OCI-LY1 (cell line): ENCODE measurements at regions not wholly inside any gene's neighbourhood (a gene's known extent, or its start where the extent isn't known, plus 50 kb on each side); places are given as distances from the start of the nearest gene placed in this dataset.

Experiments used
- H2AFZ ChIP-seq: fragments of 200-600 bp; sonication (generic), shearing (Covaris generic); 2 replicates; pipeline ENCODE4 v1.6.0; 2014; ENCODE audit warnings: antibody characterized with exemption, mild to moderate bottlenecking, low read length
- H3F3A ChIP-seq: fragments of 200-600 bp; sonication (generic), shearing (Covaris generic); 2 replicates; pipeline ENCODE4 v1.6.0; 2014; ENCODE audit warnings: mild to moderate bottlenecking, antibody characterized with exemption, low read length, moderate library complexity; ENCODE audit not compliant: insufficient read depth
- H3K27ac ChIP-seq: fragments of 200-600 bp; sonication (generic); 2 replicates; pipeline ENCODE4 v1.5.1; 2014; ENCODE audit warnings: low read length, mixed run types, mild to moderate bottlenecking, low read depth; ENCODE audit not compliant: poor library complexity, severe bottlenecking
- H3K27me3 ChIP-seq: fragments of 200-600 bp; sonication (generic); 2 replicates; pipeline ENCODE4 v1.6.0; 2014; ENCODE audit warnings: antibody characterized with exemption, mild to moderate bottlenecking, low read length, moderate library complexity; ENCODE audit not compliant: insufficient read depth
- H3K36me3 ChIP-seq: fragments of 200-600 bp; sonication (generic); 2 replicates; pipeline ENCODE4 v1.6.1; 2014; ENCODE audit warnings: mild to moderate bottlenecking, antibody characterized with exemption, low read length, moderate library complexity, mixed read lengths; ENCODE audit not compliant: insufficient read depth
- H3K4me1 ChIP-seq: fragments of 200-600 bp; sonication (generic); 2 replicates; pipeline ENCODE4 v1.5.1; 2014; ENCODE audit warnings: mild to moderate bottlenecking, low read length, moderate library complexity; ENCODE audit not compliant: insufficient read depth, severe bottlenecking
- H3K4me2 ChIP-seq: fragments of 200-600 bp; sonication (generic), shearing (Covaris generic); 2 replicates; pipeline ENCODE4 v1.6.1; 2014; ENCODE audit warnings: low read length
- H3K4me3 ChIP-seq: fragments of 200-600 bp; sonication (generic); 2 replicates; pipeline ENCODE4 v1.5.1; 2014; ENCODE audit warnings: low read length, low read depth, mild to moderate bottlenecking, mixed read lengths; ENCODE audit not compliant: poor library complexity, severe bottlenecking
- H3K79me2 ChIP-seq: fragments of 200-600 bp; shearing (Covaris generic); 2 replicates; pipeline ENCODE4 v1.6.1; 2016; ENCODE audit warnings: mixed run types, low read length, mixed read lengths; ENCODE audit not compliant: insufficient read depth
- H3K9ac ChIP-seq: fragments of 200-600 bp; sonication (generic), shearing (Covaris generic); 2 replicates; pipeline ENCODE4 v1.6.1; 2014; ENCODE audit warnings: mild to moderate bottlenecking, low read length, mixed read lengths
- H3K9me2 ChIP-seq: fragments of 200-600 bp; sonication (generic), shearing (Covaris generic); 2 replicates; pipeline ENCODE4 v1.6.1; 2014; ENCODE audit warnings: low read depth, mild to moderate bottlenecking, low read length, mixed read lengths
- H3K9me3 ChIP-seq: fragments of 200-600 bp; shearing (Covaris generic); 2 replicates; pipeline ENCODE4 v1.6.1; 2014; ENCODE audit warnings: low read length, mixed read lengths
- H4K20me1 ChIP-seq: fragments of 200-600 bp; sonication (generic), shearing (Covaris generic); 2 replicates; pipeline ENCODE4 v1.6.0; 2016; ENCODE audit warnings: mild to moderate bottlenecking, low read length; ENCODE audit not compliant: insufficient read depth
- CTCF ChIP-seq: fragments of 200-600 bp; sonication (generic), shearing (Covaris generic); IDR thresholded peaks from 2 replicates; pipeline ENCODE4 v1.5.1; 2017; ENCODE audit warnings: mild to moderate bottlenecking, antibody characterized with exemption, low read length, moderate library complexity, mixed read lengths
- EZH2 ChIP-seq: fragments of 200-600 bp; sonication (generic), shearing (Covaris generic); IDR thresholded peaks from 2 replicates; pipeline ENCODE4 v1.8.0; 2017; ENCODE audit warnings: borderline replicate concordance, mixed run types, mild to moderate bottlenecking, antibody characterized with exemption, low read length, moderate library complexity, mixed read lengths

GRCh38 chr10:123584419-123584775 is 81.8 kb upstream of the GPR26 start:
- Histone ChIP-seq H3K36me3 (no peaks in the 10 kb centered on the region), H3K9me2 (no peaks in the 10 kb centered on the region), H3K27me3 (0 out of 2 replicates have a peak, but pooled peaks cover 4% of the 10 kb centered on the region), H3K9ac (no peak overlapping the region), H3K4me3 (no peak overlapping the region), H4K20me1 (no peaks in the 10 kb centered on the region), H3K4me2 (no peak overlapping the region), H2AFZ (no peak overlapping the region), H3K9me3 (no peaks in the 10 kb centered on the region), H3K4me1 (no peaks in the 10 kb centered on the region), H3F3A (no peaks in the 10 kb centered on the region), H3K79me2 (no peaks in the 10 kb centered on the region), H3K27ac (no peak overlapping the region)
- TF ChIP-seq EZH2 = no peak
- TF ChIP-seq CTCF = no peak

- H3K9me2 ChIP-seq = no peaks in the 10 kb centered on the region
- 0 out of 2 replicates have a peak, but pooled peaks cover 4% of the 10 kb centered on the region for H3K27me3 ChIP-seq
- TF ChIP-seq CTCF (no peak), EZH2 (no peak)
- no peak overlapping the region for H3K9ac ChIP-seq
- H3K36me3 ChIP-seq = no peaks in the 10 kb centered on the region
- no peak overlapping the region for H3K4me3 ChIP-seq
- no peaks in the 10 kb centered on the region for H3K4me1 ChIP-seq
- no peak overlapping the region for H3K4me2 ChIP-seq
- H3F3A ChIP-seq = no peaks in the 10 kb centered on the region
- no peak overlapping the region for H2AFZ ChIP-seq
- H3K9me3 ChIP-seq = no peaks in the 10 kb centered on the region
- no peaks in the 10 kb centered on the region for H3K79me2 ChIP-seq
- H3K27ac ChIP-seq = no peak overlapping the region
- H4K20me1 ChIP-seq = no peaks in the 10 kb centered on the region
These were observed 80.4 kb upstream of the GPR26 start for GRCh38 chr10:123585477-123586445.

DNA sequence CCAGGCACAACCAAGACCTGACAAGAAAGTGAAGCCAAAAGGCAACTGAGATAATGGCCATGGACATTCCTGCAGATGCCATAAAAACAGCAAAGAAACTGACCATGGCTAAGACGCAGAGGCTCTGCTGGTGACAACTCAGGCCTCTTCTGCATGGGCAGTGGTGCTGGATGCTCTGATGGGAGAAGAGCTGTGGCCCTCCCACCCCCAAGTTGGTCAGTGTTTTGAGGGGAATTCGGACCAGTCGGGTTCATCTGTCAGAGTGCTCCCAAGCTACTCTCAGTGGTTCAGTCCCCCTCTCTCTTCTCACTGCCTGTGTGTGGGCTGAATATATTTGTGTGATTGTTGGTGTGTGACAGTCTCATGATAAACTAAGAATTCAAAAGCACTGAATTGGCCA is 79.0 kb upstream of the GPR26 start:
- H3K27ac ChIP-seq = no peak overlapping the region
- TF ChIP-seq EZH2 = no peak
- H3K4me3 ChIP-seq = no peak overlapping the region
- H3F3A ChIP-seq = no peaks in the 10 kb centered on the region
- H3K27me3 ChIP-seq = 0 out of 2 replicates have a peak, but pooled peaks cover 4% of the 10 kb centered on the region
- no peak overlapping the region for H3K9ac ChIP-seq
- H3K79me2 ChIP-seq = no peaks in the 10 kb centered on the region
- no peaks in the 10 kb centered on the region for H3K4me1 ChIP-seq
- no peaks in the 10 kb centered on the region for H3K9me2 ChIP-seq
- no peaks in the 10 kb centered on the region for H4K20me1 ChIP-seq
- H2AFZ ChIP-seq = no peak overlapping the region
- H3K9me3 ChIP-seq = no peaks in the 10 kb centered on the region
- no peaks in the 10 kb centered on the region for H3K36me3 ChIP-seq
- H3K4me2 ChIP-seq = no peak overlapping the region
